Pulmonary artery endothelial cell (primary cell): ENCODE measurements at regions not wholly inside any gene's neighbourhood (a gene's known extent, or its start where the extent isn't known, plus 50 kb on each side); places are given as distances from the start of the nearest gene placed in this dataset.

ENCODE experiments used
- DNase-seq: peaks from one replicate; pipeline ENCODE4 v3.0.0-alpha.2; 2011; ENCODE audit warnings: low read depth, low spot score

GRCh38 chr15:36332301-36332700 is 247.1 kb upstream of the CDIN1 start:
- no peak for DNase-seq

GRCh38 chr15:36332896-36333295 is 246.5 kb upstream of the CDIN1 start:
- DNase-seq, result no peak

GRCh38 chr15:36334059-36334458 is 245.4 kb upstream of the CDIN1 start:
- DNase-seq, result no peak

GRCh38 chr15:36335224-36335623 is 244.2 kb upstream of the CDIN1 start:
- no peak for DNase-seq

- DNase-seq, result no peak
Measured at GRCh38 chr15:36335659-36336058, 243.8 kb upstream of the CDIN1 start.

GRCh38 chr15:36344887-36345286 is 234.5 kb upstream of the CDIN1 start:
- DNase-seq, result no peak

- no peak for DNase-seq
Measured at GRCh38 chr15:36347272-36347858, 232.1 kb upstream of the CDIN1 start.

GRCh38 chr15:36356466-36356865 is 223.0 kb upstream of the CDIN1 start:
- no peak for DNase-seq

- no peak for DNase-seq
Measured at GRCh38 chr15:36356978-36357601, 222.3 kb upstream of the CDIN1 start.

- no peak for DNase-seq
Measured at GRCh38 chr15:36358094-36358493, 221.3 kb upstream of the CDIN1 start.

- DNase-seq, result no peak
Measured at GRCh38 chr15:36358523-36358922, 220.9 kb upstream of the CDIN1 start.

GRCh38 chr15:36359286-36359685 is 220.1 kb upstream of the CDIN1 start:
- DNase-seq, result no peak

- no peak for DNase-seq
Measured at GRCh38 chr15:36361351-36361870, 218.0 kb upstream of the CDIN1 start.

- no peak for DNase-seq
Measured at GRCh38 chr15:36362509-36362915, 216.9 kb upstream of the CDIN1 start.

- DNase-seq, result no peak
Measured at GRCh38 chr15:36363335-36363734, 216.1 kb upstream of the CDIN1 start.

- no peak for DNase-seq
Measured at GRCh38 chr15:36364377-36364776, 215.0 kb upstream of the CDIN1 start.

- no peak for DNase-seq
Measured at GRCh38 chr15:36365963-36366362, 213.5 kb upstream of the CDIN1 start.

- DNase-seq, result no peak
Measured at GRCh38 chr15:36370051-36370730, 209.2 kb upstream of the CDIN1 start.

GRCh38 chr15:36370731-36371112 is 208.7 kb upstream of the CDIN1 start:
- DNase-seq, result peak; percentile 5

GRCh38 chr15:36371509-36371908 is 207.9 kb upstream of the CDIN1 start:
- no peak for DNase-seq

GRCh38 chr15:36372968-36373367 is 206.5 kb upstream of the CDIN1 start:
- no peak for DNase-seq

GRCh38 chr15:36373550-36373949 is 205.9 kb upstream of the CDIN1 start:
- no peak for DNase-seq

GRCh38 chr15:36389107-36389506 is 190.3 kb upstream of the CDIN1 start:
- no peak for DNase-seq
